ENCODE measurements at regions not wholly inside any gene's neighbourhood (a gene's known extent, or its start where the extent isn't known, plus 50 kb on each side); places are given as distances from the start of the nearest gene placed in this dataset.
"Not testable (repeated sequence)": the region's sequence is repeated elsewhere in the genome, so short reads cannot be mapped to it uniquely, and the experiment has no call there.

DNA sequence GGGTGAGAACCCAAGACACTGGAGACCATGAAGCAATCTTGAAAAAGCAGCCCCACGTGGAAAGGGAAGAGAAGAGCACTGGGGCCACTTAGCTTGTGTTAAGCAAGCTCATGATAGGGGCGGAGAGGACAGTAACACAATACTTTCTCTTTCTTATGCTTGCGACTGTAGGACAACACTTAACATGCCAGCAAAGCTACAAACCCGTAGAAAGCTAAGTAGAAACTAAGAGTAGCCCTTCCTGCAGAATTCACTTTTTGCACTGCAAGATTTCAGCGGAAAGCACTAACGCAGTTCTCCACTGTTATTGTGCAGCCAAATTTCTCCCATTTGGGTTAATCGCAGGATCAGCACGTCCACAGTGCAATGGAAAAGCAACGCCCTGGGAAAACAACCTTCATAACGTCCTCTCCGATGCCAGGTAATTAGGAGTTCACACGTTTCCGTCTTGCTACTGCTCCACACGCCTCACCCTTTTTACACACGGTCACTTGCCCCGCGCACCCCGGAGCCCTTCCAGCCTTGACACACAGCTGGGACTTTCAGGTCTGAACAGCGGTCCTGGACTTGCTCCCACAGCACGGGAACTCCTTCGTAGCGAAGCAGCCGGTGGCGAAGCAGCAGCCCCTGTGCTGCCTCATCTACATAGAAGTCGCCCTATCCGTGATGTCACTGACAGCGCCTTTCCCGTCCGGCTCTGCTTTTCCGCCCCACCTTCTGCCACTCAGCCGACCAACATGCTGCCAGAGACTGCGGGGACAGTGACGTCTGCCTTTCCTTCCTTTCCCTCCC lies 148.6 kb downstream of the PPIAL4G start:
- no peaks in the 10 kb centered on the region; the same call in 1 of the 2 replicates for H3K27me3 ChIP-seq
- H3K36me3 ChIP-seq: no peaks in the 10 kb centered on the region
- H3K4me1 ChIP-seq: no peaks in the 10 kb centered on the region
- TF ChIP-seq, protein P1, sequence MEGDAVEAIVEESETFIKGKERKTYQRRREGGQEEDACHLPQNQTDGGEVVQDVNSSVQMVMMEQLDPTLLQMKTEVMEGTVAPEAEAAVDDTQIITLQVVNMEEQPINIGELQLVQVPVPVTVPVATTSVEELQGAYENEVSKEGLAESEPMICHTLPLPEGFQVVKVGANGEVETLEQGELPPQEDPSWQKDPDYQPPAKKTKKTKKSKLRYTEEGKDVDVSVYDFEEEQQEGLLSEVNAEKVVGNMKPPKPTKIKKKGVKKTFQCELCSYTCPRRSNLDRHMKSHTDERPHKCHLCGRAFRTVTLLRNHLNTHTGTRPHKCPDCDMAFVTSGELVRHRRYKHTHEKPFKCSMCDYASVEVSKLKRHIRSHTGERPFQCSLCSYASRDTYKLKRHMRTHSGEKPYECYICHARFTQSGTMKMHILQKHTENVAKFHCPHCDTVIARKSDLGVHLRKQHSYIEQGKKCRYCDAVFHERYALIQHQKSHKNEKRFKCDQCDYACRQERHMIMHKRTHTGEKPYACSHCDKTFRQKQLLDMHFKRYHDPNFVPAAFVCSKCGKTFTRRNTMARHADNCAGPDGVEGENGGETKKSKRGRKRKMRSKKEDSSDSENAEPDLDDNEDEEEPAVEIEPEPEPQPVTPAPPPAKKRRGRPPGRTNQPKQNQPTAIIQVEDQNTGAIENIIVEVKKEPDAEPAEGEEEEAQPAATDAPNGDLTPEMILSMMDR (IDR thresholded peaks at IDR 0.05; ENCODE audit: low read depth, low read length): no peak
- peak overlapping the region; percentile 70 for H3K4me3 ChIP-seq (ENCODE audit: low read depth, low read length)
- no peaks in the 10 kb centered on the region for H3K9me3 ChIP-seq
- DNase-seq: peak; percentile 90

DNA sequence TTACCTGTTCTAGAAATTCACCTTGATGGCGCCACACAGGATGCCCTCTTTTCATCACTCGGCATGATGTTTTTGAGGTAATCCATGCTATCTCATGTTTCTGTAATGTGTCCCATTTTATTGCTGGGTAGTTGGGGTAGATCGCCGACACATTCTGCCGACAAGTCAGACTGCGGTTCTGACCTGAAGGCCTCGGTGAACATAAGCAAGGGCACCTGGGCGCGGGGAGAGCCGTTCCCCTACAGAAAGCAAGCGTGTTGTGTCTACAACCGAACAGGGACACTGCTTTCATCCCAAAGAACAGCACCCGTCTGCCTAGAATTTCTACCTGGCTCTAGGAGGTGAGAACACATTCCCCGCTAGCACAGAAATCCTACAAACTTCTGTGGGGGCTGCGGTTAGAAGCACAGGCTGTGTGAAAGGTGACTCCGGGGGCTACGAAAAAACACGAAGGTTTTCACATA lies 149.2 kb downstream of the PPIAL4G start:
- H3K9me3 ChIP-seq: no peaks in the 10 kb centered on the region
- no peaks in the 10 kb centered on the region; the same call in 1 of the 2 replicates for H3K27me3 ChIP-seq
- no peaks in the 10 kb centered on the region for H3K36me3 ChIP-seq
- TF ChIP-seq, protein P1 (IDR thresholded peaks at IDR 0.05; ENCODE audit: low read depth, low read length): no peak
- peak overlapping the region; percentile 70 for H3K4me3 ChIP-seq (ENCODE audit: low read depth, low read length)
- H3K4me1 ChIP-seq: no peaks in the 10 kb centered on the region
- DNase-seq: no peak

DNA sequence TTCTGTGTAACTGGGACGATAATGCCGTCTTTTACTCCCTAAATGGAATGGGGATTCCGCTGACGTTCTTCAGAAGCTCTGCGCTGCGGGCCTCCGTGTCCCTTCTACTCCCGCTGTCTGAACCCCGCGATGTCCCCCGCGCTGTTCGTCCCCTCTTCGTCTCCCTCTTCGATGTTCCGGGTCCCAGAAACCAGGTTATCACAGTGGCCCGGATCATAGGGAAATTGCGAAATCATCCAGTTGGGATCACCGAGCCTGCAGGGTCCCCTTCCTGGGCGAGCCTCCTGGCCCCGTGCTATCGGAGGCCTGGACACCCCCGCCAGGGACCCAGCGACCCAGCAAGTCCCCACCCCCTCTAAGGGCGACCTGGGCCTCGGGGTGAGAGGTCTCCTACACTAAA lies 154.2 kb downstream of the PPIAL4G start:
- Histone ChIP-seq H3K27me3 (no peaks in the 10 kb centered on the region), H3K4me3 (ENCODE audit: low read depth, low read length) (no peak overlapping the region), H3K4me1 (no peaks in the 10 kb centered on the region), H3K9me3 (no peaks in the 10 kb centered on the region), H3K36me3 (no peaks in the 10 kb centered on the region)
- DNase-seq: no peak
- TF ChIP-seq, protein P1 (IDR thresholded peaks at IDR 0.05; ENCODE audit: low read depth, low read length): no peak

DNA sequence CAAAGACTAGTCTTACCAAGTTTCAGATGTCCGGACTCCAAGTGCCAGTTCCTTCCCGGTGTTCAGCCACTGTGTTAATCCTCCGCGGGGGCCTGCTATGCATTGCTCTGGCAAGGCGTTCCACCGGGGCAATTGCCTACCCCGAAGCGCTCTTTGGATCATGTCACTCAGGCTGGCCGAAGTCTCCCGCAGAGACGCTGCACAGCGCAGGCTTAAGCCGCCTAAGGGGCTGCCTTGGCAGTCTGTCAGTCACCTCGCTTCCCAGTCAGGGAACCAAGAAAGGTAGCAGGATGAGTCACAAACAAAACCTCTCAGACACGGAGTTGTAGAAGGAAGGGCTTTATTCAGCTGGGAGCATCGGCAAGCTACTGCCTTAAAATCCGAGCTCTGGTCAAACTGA lies 158.1 kb downstream of the PPIAL4G start:
- H3K9me3 ChIP-seq, DNase-seq: not testable (repeated sequence)

DNA sequence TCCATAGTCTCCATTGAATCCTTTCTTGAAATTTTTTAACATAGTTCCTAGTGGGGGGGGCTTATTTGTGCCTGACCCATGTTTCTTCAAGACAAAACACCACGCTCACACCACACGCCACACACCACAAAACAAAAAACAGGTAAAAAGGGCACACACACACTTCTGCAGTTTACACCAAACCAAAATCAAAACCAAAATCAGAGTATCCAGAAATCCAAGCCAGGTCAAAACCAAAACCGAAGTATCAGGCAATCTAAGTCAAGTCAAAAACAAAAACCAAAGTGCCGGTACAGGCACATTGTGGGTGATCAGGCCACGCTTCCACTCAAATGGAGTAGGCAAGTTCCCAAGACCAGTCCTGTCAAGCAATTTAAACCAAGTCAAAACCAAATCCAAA lies 158.6 kb downstream of the PPIAL4G start:
- H3K9me3 ChIP-seq; H3K36me3 ChIP-seq; H3K4me3 ChIP-seq (ENCODE audit: low read depth, low read length); H3K27me3 ChIP-seq; DNase-seq; H3K4me1 ChIP-seq: not testable (repeated sequence)

More for the DNA sequence above, 158.1 kb downstream of the PPIAL4G start:
- not testable (repeated sequence) for H3K4me3 ChIP-seq (ENCODE audit: low read depth, low read length); H3K36me3 ChIP-seq; H3K27me3 ChIP-seq; H3K4me1 ChIP-seq

DNA sequence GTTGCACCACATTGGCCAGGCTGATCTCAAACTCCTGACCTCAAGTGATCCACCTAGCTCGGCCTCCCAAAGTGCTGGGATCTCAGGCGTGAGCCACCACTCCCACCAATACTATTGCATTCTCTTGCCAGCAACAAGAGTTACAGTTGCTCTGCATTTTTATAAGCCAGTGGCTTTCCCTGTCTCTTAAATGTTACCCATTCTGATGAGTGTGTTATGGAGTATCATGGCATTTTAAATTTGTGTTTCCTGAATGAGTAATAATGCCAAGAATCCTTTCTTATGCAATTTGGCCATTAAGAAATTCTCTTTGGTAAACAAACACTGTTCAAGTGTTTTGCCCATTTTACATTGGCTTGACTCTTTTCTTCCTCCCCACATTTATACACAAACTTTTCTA lies 163.0 kb downstream of the PPIAL4G start:
- H3K36me3 ChIP-seq; H3K9me3 ChIP-seq; H3K27me3 ChIP-seq; H3K4me3 ChIP-seq (ENCODE audit: low read depth, low read length); DNase-seq; H3K4me1 ChIP-seq: not testable (repeated sequence)

DNA sequence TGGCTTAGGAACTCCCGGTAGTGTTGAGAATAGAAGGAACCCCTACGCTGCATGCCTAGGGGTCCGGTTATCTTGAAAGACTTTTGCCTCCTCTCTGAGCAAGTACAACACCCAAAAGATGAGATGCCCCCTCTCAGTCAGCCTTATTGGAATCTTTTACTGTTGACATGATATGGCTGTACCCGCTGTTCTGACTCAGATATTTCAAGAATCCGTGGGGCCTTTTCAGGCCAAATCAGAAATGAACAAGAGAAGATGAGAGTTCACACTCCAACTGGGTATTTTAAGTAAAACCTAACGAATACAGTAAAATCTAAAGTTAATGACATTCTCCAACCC lies 164.2 kb downstream of the PPIAL4G start:
- Histone ChIP-seq H3K27me3 (no peaks in the 10 kb centered on the region), H3K9me3 (no peaks in the 10 kb centered on the region), H3K4me1 (no peaks in the 10 kb centered on the region), H3K36me3 (no peaks in the 10 kb centered on the region), H3K4me3 (ENCODE audit: low read depth, low read length) (no peak overlapping the region)
- TF ChIP-seq, protein P1 (IDR thresholded peaks at IDR 0.05; ENCODE audit: low read depth, low read length): no peak
- DNase-seq: no peak

Measured in BE2C (cell line).